ENCODE measurements at regions not wholly inside any gene's neighbourhood (a gene's known extent, or its start where the extent isn't known, plus 50 kb on each side); places are given as distances from the start of the nearest gene placed in this dataset.
"Not testable (repeated sequence)": the region's sequence is repeated elsewhere in the genome, so short reads cannot be mapped to it uniquely, and the experiment has no call there.

DNA sequence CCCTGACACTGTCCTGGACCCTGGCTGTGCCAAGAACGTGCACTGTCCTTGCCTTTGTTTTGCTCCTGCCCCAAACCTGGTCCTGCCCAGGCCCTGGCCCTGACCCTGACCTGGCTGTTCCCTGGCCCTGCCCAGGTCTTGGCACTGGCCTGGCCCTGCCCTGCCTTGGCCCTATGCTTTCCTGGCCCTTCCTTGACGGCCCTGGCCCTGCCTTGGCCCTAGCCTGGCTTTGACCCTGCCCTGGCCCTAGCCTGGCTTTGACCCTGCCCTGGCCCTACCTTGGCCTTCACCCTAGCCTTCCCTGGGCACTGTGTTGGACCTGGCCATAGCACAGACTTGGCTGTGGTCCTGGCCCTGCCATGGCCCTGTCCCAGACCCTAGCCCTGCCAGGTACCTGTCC, 252.9 kb downstream of the TP53TG3F start:
- TF ChIP-seq POLR2A (IDR thresholded peaks at IDR 0.05; ENCODE audit: low read length); GATA1 (IDR thresholded peaks at IDR 0.05; ENCODE audit: low read depth, low read length): not testable (repeated sequence)
